GM18498 (cell line): ENCODE measurements at regions not wholly inside any gene's neighbourhood (a gene's known extent, or its start where the extent isn't known, plus 50 kb on each side); places are given as distances from the start of the nearest gene placed in this dataset.

Source experiments
- ATAC-seq: cut with Tn5 transposase; IDR thresholded peaks from one replicate; pipeline ENCODE4 v1.9.1; 2021; ENCODE audit warnings: mild to moderate bottlenecking, moderate library complexity; ENCODE audit not compliant: unreplicated experiment

DNA sequence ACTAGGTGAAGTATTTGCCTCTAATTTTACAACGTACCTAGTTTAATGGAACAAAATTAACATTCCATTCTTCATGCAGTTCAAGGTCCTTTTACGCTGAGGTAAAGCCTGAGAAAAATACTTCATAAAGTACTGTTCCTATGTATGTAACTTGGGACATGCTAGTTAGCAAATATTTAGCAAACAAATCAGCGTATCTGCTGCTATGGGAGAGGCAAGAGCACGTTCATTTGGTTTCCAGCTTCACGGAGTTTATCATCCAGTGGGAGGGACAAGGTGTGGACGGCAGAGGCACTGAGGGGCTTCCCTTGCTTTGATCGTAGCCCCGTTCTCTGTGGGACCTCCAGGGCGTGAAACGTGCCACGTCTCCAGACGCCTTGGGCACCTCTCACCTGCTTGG, 248.8 kb downstream of the IRS2 start:
- ATAC-seq, result no peak

DNA sequence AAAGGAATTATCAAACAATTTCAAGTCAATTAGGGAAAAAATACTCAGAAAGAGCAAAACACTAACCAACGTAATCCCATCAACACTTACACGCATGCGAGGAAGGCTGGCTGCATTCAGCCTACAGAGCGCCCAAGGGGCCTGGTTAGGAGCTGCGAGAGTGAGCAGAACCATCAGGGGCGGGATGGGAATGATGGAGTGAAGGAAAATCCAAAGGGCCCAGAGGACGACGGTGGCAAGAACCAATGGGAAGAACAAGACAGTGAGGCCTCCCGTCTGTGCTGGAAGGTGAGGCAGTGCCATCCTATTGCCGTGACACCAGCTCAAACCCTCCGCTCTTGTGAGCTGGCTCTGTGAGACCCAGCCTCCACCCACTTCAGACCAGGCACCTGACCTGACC, 253.0 kb downstream of the IRS2 start:
- no peak for ATAC-seq

DNA sequence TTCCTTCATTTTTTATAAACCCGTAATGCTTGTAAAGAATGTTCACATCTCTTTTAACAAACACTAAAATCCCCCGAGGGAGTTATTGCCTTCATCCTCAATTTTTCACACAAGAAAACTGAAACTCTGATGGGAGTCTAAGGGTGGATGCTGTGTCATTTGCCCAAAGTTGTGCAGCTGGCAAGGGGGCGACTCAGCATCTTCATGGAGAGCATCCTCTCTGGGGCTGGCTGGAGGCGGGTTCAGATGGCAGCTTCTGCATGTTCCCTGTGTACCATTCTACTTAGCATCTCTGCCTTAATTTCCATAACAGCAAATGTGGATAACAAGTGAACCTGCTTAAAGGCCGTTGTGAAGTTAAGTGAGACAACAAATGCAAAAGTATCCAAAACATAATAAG, 256.4 kb downstream of the IRS2 start:
- no peak for ATAC-seq

DNA sequence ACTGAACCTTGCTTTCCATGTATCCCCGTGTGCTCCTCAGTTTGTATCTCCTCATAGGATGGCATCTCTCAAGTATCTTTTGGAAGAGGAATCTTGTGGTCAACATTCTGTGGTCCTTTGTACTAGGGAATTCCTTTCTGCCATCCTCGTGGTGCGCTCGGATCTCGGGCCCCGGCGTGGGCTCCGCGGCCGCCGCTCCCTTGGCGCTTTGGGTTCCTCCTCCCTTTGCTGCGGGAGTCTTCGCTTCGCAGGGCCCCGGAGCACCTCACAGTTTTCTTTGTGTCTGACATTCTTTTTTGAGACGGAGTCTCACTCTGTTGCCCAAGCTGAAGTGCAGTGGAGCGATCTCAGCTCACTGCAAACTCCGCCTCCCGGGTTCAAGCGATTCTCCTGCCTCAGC, 264.7 kb downstream of the IRS2 start:
- ATAC-seq, result no peak

DNA sequence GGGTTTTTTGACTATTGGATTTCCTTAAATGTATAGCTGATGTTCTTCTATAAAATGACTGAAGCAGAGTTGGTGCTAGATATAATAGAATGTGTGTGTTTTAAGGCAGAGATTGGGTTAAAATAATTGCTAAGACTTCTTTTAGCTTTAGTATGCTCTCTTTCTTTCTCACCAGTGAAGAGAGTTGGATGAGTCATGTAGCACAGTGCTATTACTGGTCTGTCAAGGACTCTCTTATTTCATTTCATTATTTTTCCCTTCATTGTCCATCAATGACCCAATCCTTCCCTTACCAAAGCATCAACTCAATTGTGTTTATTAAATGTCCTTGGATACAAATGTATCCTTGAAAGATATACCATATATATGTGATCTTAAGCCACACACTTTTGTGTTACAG, 268.9 kb downstream of the IRS2 start:
- no peak for ATAC-seq

DNA sequence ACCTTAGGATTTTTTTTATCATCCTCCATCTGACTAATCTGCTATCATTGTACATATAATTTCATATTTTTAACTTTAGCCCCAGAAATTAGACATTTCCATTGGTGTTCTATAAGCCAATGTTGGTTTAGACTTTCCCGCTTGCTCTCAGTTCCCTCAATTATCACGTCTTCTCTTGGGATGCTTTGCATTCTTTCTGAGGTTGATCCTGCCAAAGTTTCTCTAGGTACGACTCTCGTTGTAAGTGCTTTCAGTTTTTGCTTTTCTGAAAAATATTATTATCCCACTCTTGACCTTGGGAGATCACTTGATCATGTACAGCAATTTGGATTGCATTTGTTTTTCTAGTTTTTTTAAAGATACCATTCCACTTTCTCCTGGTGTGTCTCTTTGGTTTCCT, 270.2 kb downstream of the IRS2 start:
- ATAC-seq, result no peak

DNA sequence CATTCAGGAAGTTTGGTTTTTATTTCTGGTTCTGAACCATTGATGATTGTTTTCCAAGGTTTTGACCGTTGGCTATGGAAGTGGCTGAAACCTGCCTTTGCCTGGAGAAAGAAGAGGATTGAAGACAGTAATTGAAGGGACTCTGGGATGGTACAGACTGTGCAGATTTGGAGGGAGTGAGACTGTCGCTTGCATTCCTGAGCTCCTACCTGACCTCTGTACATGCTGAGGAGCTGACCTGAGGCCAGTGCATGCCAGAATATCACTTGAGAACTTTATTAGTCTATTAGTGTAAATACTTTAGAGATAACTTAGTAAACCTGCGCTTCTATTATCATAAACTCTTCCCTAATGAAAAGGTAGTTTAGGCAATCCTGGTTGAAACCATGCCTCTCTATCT, 276.4 kb downstream of the IRS2 start:
- ATAC-seq, result no peak

DNA sequence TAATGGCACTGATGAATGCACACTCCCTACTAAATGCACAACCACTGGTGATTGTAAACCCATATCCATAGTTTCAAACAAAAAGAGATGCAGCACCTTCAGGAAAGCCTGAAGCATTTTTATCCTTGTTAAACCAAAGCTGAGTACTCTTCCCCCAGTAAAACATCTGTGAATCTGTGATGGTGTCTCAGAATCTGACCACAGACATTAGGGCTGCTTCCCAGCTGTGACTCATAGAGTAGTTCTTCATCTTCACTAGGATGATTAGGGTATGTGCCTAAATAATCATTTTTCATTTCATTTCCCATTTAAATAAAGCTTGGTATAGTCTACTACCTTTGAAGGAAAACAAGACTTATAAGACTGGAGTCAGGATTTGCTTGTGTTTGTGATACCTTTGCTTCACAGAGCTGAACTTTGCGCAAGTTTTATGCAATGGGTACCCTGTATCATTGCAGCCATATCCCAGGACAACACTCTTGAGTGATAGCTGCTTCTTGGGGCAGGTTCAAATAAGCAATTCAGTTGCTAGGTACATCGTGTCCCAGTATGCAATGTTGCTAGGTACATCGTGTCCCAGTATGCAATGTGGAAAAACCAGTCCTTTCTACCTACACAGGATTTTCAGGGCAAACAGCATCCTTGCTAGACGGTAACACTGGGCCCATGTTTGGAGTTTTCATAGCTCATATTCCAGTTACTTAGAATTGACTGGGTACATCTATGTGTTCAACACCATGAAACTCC, 277.1 kb downstream of the IRS2 start:
- no peak for ATAC-seq

DNA sequence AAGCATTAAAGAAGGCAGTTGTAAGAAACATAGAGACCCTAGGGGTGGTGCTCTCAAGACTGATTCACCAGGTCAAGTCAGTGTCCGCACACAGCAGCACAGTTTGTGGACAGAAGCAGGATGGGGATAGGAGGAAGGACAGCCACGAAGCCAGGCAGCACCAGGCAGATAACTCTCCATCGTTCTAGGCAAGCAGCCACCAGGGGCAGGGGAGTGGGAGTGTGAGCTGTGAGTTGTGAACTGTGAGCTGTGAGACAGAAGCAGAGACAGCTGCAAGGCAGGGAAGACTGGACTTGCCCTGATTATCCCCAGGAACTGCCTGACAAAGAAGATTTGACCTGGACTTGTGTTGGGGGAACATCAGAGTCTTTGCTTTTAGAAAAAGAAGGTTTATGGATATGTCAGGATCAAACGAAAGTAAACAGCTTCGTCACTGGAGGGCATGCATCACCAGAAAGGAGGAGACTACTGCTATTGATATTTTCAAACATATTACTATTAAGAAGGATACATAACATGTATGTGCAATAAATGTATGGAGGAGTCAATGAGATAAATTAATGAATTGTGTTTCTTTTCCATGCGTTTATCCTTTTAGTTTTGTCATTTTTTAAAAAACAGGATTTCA, 286.1 kb downstream of the IRS2 start:
- no peak for ATAC-seq

DNA sequence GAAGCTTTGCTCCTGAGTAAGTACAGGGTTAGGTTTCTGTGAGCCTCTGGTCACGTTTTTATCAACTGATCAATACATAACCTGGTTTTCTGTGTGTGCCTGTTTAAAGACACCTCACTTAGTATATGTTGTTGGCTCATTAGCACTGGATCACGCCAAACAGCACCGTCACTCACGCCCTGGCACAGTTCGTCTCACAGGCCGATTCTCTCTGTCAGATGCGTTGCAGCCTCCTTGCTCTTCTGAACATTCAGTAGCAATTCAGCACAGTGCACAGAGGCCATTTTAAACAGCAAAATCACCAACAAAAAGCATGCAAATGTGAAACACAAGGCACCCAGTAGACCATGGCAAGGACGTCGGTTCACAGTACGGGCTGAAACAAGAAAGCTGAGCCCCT, 288.5 kb downstream of the IRS2 start:
- ATAC-seq, result no peak

DNA sequence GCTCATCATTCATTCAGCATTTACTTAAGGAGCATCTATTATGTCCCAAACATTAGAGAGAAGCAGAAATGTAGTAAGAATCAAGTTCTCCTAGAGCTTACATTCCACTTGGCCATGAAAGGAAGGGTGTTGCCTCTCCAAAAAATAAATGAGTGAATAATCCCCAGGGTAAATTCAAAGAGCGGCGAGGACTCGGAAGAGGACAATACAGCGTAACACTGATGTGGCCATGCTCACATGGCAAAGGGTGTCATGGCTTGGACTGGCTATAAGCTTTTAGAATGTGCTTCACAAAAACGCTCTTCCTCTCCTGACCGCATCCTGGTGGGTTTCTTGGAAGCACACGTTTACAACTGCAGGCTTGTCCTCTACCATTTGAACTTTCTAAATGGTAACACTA, 290.2 kb downstream of the IRS2 start:
- no peak for ATAC-seq

DNA sequence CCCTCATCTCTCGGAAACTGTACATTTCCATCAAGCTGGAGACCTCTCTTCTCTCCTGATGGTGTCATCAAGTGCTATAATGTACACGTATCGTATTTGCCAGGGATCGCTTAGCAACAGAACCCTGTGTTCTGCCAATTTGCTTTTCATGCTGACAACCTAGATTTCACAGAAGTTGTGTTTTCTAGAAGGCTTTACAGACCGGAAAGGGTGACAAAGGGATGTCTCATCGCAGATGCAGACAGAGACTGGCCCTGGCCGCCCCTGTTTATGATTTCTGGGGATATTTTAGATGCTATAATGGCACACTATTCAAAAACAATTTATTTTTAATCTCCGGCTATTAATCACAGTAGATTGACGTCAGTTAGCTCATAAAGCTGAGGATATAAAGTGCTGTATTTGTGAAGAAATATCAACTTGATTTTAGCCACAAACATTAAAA, 291.4 kb downstream of the IRS2 start:
- no peak for ATAC-seq

DNA sequence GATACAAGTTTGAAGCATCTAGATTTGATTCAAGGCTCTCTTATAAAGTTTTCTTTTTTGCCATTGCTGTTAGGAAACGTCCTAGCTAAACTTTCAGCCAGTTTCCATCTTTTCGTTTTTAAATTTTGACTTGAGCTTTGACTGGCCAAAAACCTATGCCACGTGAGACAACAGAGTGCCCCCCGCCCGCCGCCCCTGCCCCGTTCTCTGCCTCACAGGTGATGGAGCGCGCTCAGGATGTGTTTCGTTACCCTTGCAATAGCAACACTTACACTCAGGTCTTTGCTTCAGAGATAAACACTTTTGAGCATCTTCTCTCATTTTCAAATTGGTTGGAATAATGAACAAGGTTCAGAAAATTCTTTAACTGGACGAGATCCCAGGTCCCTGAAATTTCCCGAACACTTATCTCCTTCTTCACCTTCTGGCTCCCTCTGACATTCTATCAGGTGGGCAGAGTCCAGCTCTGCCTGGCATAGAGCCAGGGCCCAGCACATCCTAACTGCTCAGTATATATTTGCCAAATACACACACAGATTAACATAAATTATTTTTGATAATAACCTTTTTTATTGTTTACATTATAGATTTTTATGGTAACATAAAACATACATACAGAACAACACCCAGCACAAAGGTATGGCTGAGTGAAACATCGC, 301.1 kb downstream of the IRS2 start:
- ATAC-seq, result no peak

DNA sequence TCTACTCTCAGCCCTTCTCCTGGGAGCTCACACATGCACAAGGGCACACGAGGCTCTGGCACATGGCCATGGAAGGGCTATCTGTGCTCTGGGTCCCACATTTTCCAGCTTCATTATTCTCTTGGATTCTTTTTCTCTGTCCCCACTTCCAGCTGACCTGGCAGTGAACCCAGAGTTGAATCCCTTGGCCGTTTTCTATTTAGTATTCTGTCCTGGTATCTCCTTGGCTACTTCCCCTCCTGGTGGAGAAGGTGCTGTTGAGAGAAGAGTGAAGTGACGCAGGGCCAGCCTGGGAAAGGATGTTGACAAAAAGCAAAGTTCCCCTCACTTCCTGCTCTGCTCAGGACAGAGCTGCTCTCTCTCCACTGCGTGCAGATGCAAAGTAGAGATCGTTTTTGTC, 303.1 kb downstream of the IRS2 start:
- ATAC-seq, result no peak

DNA sequence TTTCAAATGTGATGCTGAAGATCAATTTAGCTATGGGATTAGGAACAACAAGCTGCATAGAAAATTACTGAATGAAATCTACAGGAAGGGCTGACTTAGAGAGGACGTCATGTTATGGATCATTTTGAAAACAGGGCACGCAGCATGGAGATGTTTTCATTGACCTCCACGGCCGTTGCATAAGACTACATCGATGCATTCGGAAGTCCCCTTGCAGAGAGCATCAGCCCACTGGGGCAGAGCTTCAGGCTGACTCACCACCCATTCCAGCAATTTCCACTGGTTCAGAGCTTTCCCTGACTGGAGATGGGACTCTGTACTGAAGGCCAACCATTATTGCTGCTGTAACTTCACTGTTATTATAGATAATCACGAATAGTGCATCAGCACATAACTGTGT, 305.3 kb downstream of the IRS2 start:
- no peak for ATAC-seq

DNA sequence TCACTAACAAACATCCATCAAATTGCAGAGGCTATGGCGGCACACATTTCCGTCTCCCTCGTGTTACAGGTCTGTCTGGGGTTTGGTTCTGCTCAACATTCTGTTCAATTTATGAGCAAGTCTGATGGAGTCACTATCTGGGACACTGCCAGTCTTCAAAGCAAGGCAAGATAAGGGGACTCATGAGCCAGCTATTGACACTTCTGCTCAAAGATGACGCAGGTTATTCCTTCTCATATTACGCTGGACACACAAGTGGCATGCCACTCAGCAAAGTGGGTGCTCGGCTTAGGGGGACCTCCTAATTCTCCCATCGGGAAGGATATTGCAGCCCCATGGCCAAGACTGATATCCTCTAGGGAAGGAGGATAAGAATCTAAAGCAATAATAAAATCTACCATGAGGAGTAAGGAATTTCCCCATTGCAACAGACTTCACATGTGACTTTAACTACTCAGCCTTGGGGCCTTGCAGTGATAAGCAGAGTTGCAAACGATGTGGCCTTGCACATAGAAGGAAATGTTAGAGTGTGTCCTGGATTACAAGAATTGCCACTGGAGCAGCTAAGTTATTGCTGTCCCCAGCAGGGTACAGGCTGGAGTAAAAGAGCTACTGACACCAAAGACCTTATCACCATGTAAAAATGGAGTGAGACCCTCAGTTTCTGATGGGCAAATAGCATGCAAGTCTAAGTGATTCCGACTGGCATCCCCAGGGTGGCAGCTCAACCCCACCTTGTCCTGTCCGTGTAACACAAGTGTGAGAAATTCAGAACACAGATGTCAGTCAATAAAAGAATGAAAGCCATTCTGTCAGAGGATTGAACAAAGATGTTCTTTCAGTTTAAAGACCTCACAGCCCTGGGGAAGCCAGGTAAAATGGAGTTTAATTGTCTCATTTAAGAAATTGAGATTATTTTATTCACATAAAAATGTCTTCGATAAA, 306.1 kb downstream of the IRS2 start:
- no peak for ATAC-seq

DNA sequence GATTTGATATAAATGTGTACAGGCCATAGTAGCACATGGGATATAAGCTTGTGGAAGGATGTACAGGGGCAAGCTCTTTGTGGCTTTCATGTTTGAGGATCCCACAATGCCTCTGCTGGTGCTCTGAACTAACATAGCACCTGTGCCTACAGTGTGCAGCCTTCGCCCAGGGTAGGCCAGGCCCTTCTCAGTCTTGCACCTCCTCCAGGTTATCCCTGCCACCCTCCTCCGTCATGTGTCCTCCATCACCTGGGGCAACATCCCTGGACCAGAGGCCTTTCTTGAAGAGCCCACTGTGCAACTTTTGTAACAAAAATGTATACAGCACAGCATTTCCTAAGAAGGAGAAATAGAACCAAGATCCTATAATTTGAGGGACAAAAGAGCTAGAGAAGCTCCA, 306.8 kb downstream of the IRS2 start:
- ATAC-seq, result no peak

DNA sequence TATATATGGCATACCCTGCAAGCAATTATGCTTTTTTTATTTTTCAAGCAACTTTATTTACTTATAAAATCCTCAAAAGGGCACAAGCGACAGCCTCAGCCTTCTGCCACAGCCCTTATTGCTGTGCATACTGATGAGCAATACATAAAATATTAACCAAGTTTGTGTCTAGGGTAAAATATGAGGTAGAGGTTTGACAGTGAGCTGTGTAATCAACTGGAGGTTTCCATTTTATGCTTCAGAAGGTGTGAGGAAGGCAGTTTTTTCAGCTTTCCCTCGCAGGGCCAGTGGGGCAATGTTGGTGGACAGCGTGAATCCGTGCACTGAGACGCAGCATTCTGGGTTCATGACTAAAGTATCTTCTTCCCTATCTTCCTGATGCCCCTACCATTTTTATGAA, 310.4 kb downstream of the IRS2 start:
- no peak for ATAC-seq

DNA sequence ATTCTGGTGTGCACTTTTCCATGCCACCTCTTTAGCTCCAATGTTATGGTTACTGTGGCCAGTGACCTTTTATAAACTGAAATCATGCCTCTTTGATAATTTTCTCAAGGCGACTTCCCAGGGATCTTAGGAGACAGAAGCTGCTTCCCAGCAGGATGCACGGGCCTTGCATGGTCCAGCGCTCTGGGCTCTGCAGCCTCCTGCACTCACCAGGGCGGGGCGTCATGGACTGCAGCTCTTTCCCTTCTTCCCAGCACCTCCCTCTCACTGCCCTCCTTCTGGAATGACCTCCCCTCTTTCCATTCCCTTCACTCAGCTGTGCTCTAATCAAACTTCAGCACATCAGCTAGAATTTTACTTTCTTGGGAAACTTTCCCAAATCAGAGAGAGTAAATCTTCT, 318.3 kb downstream of the IRS2 start:
- no peak for ATAC-seq

DNA sequence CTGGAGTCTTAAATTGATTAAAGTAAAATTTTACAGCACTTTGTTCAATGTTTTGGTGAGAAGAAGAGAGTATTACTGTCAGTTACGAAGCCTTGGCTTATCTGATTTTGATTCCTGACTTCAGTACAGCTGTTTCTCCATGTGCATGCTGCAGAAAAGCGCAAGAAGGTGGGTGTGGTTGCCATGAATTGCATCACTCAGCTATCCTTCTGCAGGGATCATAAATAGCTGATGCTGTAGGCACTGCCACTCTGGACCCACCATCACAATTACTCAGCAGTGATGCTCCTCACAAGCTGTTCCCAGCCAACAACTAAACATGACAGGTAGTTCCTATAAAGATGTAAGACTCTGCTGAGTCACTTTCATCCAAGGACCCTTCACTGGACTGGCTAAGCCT, 321.2 kb downstream of the IRS2 start:
- ATAC-seq, result no peak
